ENCODE measurements at regions not wholly inside any gene's neighbourhood (a gene's known extent, or its start where the extent isn't known, plus 50 kb on each side); places are given as distances from the start of the nearest gene placed in this dataset.
"Not testable (repeated sequence)": the region's sequence is repeated elsewhere in the genome, so short reads cannot be mapped to it uniquely, and the experiment has no call there.

- no peak overlapping the region for H3K4me3 Mint-ChIP-seq
- no peak for ATAC-seq
- intact Hi-C loops (cut with DNase I, micrococcal nuclease) = no loop called here
- H3K27me3 Mint-ChIP-seq = no peaks in the 10 kb centered on the region
- DNase-seq = no peak
- no peaks in the 10 kb centered on the region for H3K4me1 Mint-ChIP-seq
- ChIA-PET POLR2A (no interaction called here), CTCF (no interaction called here)
- no peaks in the 10 kb centered on the region for H3K36me3 Mint-ChIP-seq (ENCODE audit: low read depth)
- peaks cover 9% of the 10 kb centered on the region for H3K9me3 Mint-ChIP-seq (ENCODE audit: low read depth)
- H3K27ac Mint-ChIP-seq = no peak overlapping the region
Observed at GRCh38 chr3:3902161-3902560, 102.9 kb downstream of the LRRN1 start.

GRCh38 chr3:3906171-3906570 is 106.9 kb downstream of the LRRN1 start:
- POLR2A ChIA-PET = no interaction called here
- Mint-ChIP-seq H3K4me3 (no peak overlapping the region), H3K9me3 (ENCODE audit: low read depth) (peaks cover 5% of the 10 kb centered on the region), H3K36me3 (ENCODE audit: low read depth) (no peaks in the 10 kb centered on the region), H3K27me3 (no peaks in the 10 kb centered on the region), H3K27ac (no peak overlapping the region), H3K4me1 (no peaks in the 10 kb centered on the region)
- DNase-seq (no peak), ATAC-seq (no peak)
- CTCF ChIA-PET = no interaction called here
- intact Hi-C loops (cut with DNase I, micrococcal nuclease) = no loop called here

- POLR2A ChIA-PET = no interaction called here
- intact Hi-C loops (cut with DNase I, micrococcal nuclease) = no loop called here
- no peaks in the 10 kb centered on the region for H3K27me3 Mint-ChIP-seq
- no peak overlapping the region for H3K4me3 Mint-ChIP-seq
- CTCF ChIA-PET = no interaction called here
- no peak for DNase-seq
- H3K9me3 Mint-ChIP-seq (ENCODE audit: low read depth) = peaks cover 2% of the 10 kb centered on the region
- no peak overlapping the region for H3K27ac Mint-ChIP-seq
- H3K4me1 Mint-ChIP-seq = no peaks in the 10 kb centered on the region
- no peaks in the 10 kb centered on the region for H3K36me3 Mint-ChIP-seq (ENCODE audit: low read depth)
- no peak for ATAC-seq
Observed at GRCh38 chr3:3907023-3907422, 107.8 kb downstream of the LRRN1 start.

- Mint-ChIP-seq H3K9me3 (ENCODE audit: low read depth) (no peaks in the 10 kb centered on the region), H3K4me1 (no peaks in the 10 kb centered on the region), H3K27ac (no peak overlapping the region), H3K27me3 (no peaks in the 10 kb centered on the region), H3K4me3 (no peak overlapping the region), H3K36me3 (ENCODE audit: low read depth) (no peaks in the 10 kb centered on the region)
- intact Hi-C loops (cut with DNase I, micrococcal nuclease) = no loop called here
- no peak for DNase-seq
- ChIA-PET POLR2A (no interaction called here), CTCF (no interaction called here)
- ATAC-seq = no peak
Observed at GRCh38 chr3:3918763-3919162, 119.5 kb downstream of the LRRN1 start.

- ATAC-seq (no peak), DNase-seq (no peak)
- H3K27me3 Mint-ChIP-seq = no peaks in the 10 kb centered on the region
- no peaks in the 10 kb centered on the region for H3K4me1 Mint-ChIP-seq
- ChIA-PET POLR2A (no interaction called here), CTCF (no interaction called here)
- intact Hi-C loops (cut with DNase I, micrococcal nuclease) = no loop called here
- no peaks in the 10 kb centered on the region for H3K9me3 Mint-ChIP-seq (ENCODE audit: low read depth)
- H3K36me3 Mint-ChIP-seq (ENCODE audit: low read depth) = no peaks in the 10 kb centered on the region
- H3K4me3 Mint-ChIP-seq = no peak overlapping the region
- no peak overlapping the region for H3K27ac Mint-ChIP-seq
Observed at GRCh38 chr3:3919316-3919715, 120.1 kb downstream of the LRRN1 start.

GRCh38 chr3:3923619-3924018 is 124.4 kb downstream of the LRRN1 start:
- Mint-ChIP-seq H3K36me3 (ENCODE audit: low read depth) (no peaks in the 10 kb centered on the region), H3K27me3 (no peaks in the 10 kb centered on the region), H3K27ac (no peak overlapping the region), H3K4me3 (no peak overlapping the region), H3K9me3 (ENCODE audit: low read depth) (no peaks in the 10 kb centered on the region), H3K4me1 (no peaks in the 10 kb centered on the region)
- intact Hi-C loops (cut with DNase I, micrococcal nuclease) = no loop called here
- no peak for ATAC-seq
- ChIA-PET CTCF (no interaction called here), POLR2A (no interaction called here)
- DNase-seq = no peak

GRCh38 chr3:3927198-3927597 is 128.0 kb downstream of the LRRN1 start:
- H3K9me3 Mint-ChIP-seq (ENCODE audit: low read depth) = peaks cover 6% of the 10 kb centered on the region
- no peak for ATAC-seq
- POLR2A ChIA-PET = interaction anchor here (0.5 kb wide), 1 partner anchor 50 kb away, joined by 3 read pairs; no protein-coding TSS in a partner anchor
- DNase-seq = no peak
- H3K27me3 Mint-ChIP-seq = no peaks in the 10 kb centered on the region
- CTCF ChIA-PET = no interaction called here
- intact Hi-C loops (cut with DNase I, micrococcal nuclease) = no loop called here
- no peaks in the 10 kb centered on the region for H3K4me1 Mint-ChIP-seq
- H3K4me3 Mint-ChIP-seq = no peak overlapping the region
- no peaks in the 10 kb centered on the region for H3K36me3 Mint-ChIP-seq (ENCODE audit: low read depth)
- no peak overlapping the region for H3K27ac Mint-ChIP-seq

GRCh38 chr3:3927965-3928364 is 128.7 kb downstream of the LRRN1 start:
- DNase-seq = no peak
- no peak overlapping the region for H3K4me3 Mint-ChIP-seq
- no peaks in the 10 kb centered on the region for H3K27me3 Mint-ChIP-seq
- H3K27ac Mint-ChIP-seq = no peak overlapping the region
- intact Hi-C loops (cut with DNase I, micrococcal nuclease) = no loop called here
- no peaks in the 10 kb centered on the region for H3K36me3 Mint-ChIP-seq (ENCODE audit: low read depth)
- no peaks in the 10 kb centered on the region for H3K4me1 Mint-ChIP-seq
- CTCF ChIA-PET = no interaction called here
- POLR2A ChIA-PET = no interaction called here
- H3K9me3 Mint-ChIP-seq (ENCODE audit: low read depth) = peaks cover 7% of the 10 kb centered on the region
- ATAC-seq = no peak

- not testable (repeated sequence) for H3K27me3 Mint-ChIP-seq
Observed at GRCh38 chr3:3941380-3941779, 142.1 kb downstream of the LRRN1 start.

GRCh38 chr3:3951071-3951470 is 151.8 kb downstream of the LRRN1 start:
- Mint-ChIP-seq H3K27ac (no peak overlapping the region), H3K4me3 (no peak overlapping the region), H3K27me3 (peaks cover 4% of the 10 kb centered on the region), H3K9me3 (ENCODE audit: low read depth) (peaks cover 2% of the 10 kb centered on the region), H3K36me3 (ENCODE audit: low read depth) (no peaks in the 10 kb centered on the region), H3K4me1 (no peaks in the 10 kb centered on the region)
- intact Hi-C loops (cut with DNase I, micrococcal nuclease) = no loop called here
- ATAC-seq = no peak
- no peak for DNase-seq
- ChIA-PET CTCF (no interaction called here), POLR2A (no interaction called here)

More at GRCh38 chr3:3941380-3941779, 142.1 kb downstream of the LRRN1 start:
- H3K4me3 Mint-ChIP-seq; intact Hi-C loops (cut with DNase I, micrococcal nuclease); H3K36me3 Mint-ChIP-seq (ENCODE audit: low read depth); ATAC-seq; DNase-seq; POLR2A ChIA-PET; H3K4me1 Mint-ChIP-seq; CTCF ChIA-PET; H3K27ac Mint-ChIP-seq: not testable (repeated sequence)
- peaks cover 27% of the 10 kb centered on the region for H3K9me3 Mint-ChIP-seq (ENCODE audit: low read depth)

GRCh38 chr3:3951501-3951900 is 152.3 kb downstream of the LRRN1 start:
- POLR2A ChIA-PET = no interaction called here
- no peaks in the 10 kb centered on the region for H3K4me1 Mint-ChIP-seq
- ATAC-seq (no peak), DNase-seq (no peak)
- H3K9me3 Mint-ChIP-seq (ENCODE audit: low read depth) = peaks cover 2% of the 10 kb centered on the region
- H3K36me3 Mint-ChIP-seq (ENCODE audit: low read depth) = no peaks in the 10 kb centered on the region
- intact Hi-C loops (cut with DNase I, micrococcal nuclease) = no loop called here
- CTCF ChIA-PET = no interaction called here
- H3K4me3 Mint-ChIP-seq = no peak overlapping the region
- peaks cover 4% of the 10 kb centered on the region for H3K27me3 Mint-ChIP-seq
- H3K27ac Mint-ChIP-seq = no peak overlapping the region

- H3K27ac Mint-ChIP-seq; H3K4me1 Mint-ChIP-seq; H3K9me3 Mint-ChIP-seq (ENCODE audit: low read depth); DNase-seq; CTCF ChIA-PET; H3K4me3 Mint-ChIP-seq; POLR2A ChIA-PET; H3K27me3 Mint-ChIP-seq; H3K36me3 Mint-ChIP-seq (ENCODE audit: low read depth); intact Hi-C loops (cut with DNase I, micrococcal nuclease); ATAC-seq: not testable (repeated sequence)
Observed at GRCh38 chr3:3962867-3963266, 163.6 kb downstream of the LRRN1 start.

GRCh38 chr3:3984053-3984452 is 184.8 kb downstream of the LRRN1 start:
- Mint-ChIP-seq H3K9me3 (ENCODE audit: low read depth) (no peaks in the 10 kb centered on the region), H3K4me3 (no peak overlapping the region), H3K27me3 (no peaks in the 10 kb centered on the region), H3K27ac (no peak overlapping the region), H3K4me1 (no peaks in the 10 kb centered on the region), H3K36me3 (ENCODE audit: low read depth) (no peaks in the 10 kb centered on the region)
- CTCF ChIA-PET = interaction anchor here (1.2 kb wide), 1 partner anchor 14 kb away, joined by 4 read pairs; no protein-coding TSS in a partner anchor
- intact Hi-C loops (cut with DNase I, micrococcal nuclease) = no loop called here
- ATAC-seq = no peak
- POLR2A ChIA-PET = no interaction called here
- DNase-seq = no peak
